SK-N-MC (cell line): ENCODE measurements at regions not wholly inside any gene's neighbourhood (a gene's known extent, or its start where the extent isn't known, plus 50 kb on each side); places are given as distances from the start of the nearest gene placed in this dataset.

Experiments used
- EZH2 ChIP-seq: fragments of 200-600 bp; sonication (generic); IDR thresholded peaks from one replicate; pipeline ENCODE4 v1.6.1; 2017; ENCODE audit warnings: antibody characterized with exemption
- FOXP2 ChIP-seq: optimal IDR thresholded peaks from 2 replicates; pipeline ENCODE3; 2011; ENCODE audit warnings: mild to moderate bottlenecking, moderate library complexity; ENCODE audit not compliant: insufficient read depth; ENCODE audit errors: extremely low read length, control extremely low read depth
- POLR2AphosphoS5 ChIP-seq: IDR thresholded peaks from 2 replicates; pipeline ENCODE4 v1.6.1; 2012; ENCODE audit warnings: mild to moderate bottlenecking, low read depth, low read length, borderline replicate concordance

DNA sequence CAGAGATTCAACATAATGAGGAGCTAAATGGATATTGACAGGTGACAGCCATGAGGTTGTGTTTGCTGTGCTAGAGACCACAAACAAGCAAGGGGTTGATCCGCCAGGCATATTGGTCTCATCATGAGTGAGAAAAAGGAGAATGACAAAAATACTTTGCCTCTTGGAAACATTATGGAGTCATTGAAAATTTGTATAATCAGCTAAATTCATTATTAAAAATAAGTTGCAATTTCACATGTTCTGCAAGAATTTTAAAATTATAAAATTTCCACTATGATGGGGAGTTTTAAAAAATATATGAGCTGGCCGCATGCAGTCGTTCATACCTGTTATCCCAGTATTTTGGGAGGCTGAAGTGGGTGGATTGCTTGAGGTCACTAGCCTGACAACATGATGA is 912.3 kb upstream of the SLC35B3 start:
- TF ChIP-seq EZH2 (no peak), FOXP2 (no peak), POLR2AphosphoS5 (no peak)
